ENCODE measurements at regions not wholly inside any gene's neighbourhood (a gene's known extent, or its start where the extent isn't known, plus 50 kb on each side); places are given as distances from the start of the nearest gene placed in this dataset.

GRCh38 chr14:58826845-58827686 is 189.3 kb downstream of the DACT1 start:
- TF ChIP-seq, protein P1, sequence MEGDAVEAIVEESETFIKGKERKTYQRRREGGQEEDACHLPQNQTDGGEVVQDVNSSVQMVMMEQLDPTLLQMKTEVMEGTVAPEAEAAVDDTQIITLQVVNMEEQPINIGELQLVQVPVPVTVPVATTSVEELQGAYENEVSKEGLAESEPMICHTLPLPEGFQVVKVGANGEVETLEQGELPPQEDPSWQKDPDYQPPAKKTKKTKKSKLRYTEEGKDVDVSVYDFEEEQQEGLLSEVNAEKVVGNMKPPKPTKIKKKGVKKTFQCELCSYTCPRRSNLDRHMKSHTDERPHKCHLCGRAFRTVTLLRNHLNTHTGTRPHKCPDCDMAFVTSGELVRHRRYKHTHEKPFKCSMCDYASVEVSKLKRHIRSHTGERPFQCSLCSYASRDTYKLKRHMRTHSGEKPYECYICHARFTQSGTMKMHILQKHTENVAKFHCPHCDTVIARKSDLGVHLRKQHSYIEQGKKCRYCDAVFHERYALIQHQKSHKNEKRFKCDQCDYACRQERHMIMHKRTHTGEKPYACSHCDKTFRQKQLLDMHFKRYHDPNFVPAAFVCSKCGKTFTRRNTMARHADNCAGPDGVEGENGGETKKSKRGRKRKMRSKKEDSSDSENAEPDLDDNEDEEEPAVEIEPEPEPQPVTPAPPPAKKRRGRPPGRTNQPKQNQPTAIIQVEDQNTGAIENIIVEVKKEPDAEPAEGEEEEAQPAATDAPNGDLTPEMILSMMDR (IDR thresholded peaks at IDR 0.05 in 4 of 5, conservative IDR thresholded peaks at IDR 0.05 in 1 of 5), result peak in 1 of 5 experiments; percentile 20
- TF ChIP-seq POLR2A (IDR thresholded peaks at IDR 0.05), result no peak

All from gastrocnemius medialis (tissue), 4 donors.